Spleen (tissue), 11 donors: ENCODE measurements at regions not wholly inside any gene's neighbourhood (a gene's known extent, or its start where the extent isn't known, plus 50 kb on each side); places are given as distances from the start of the nearest gene placed in this dataset.
A peak's percentile ranks its signal among the peaks of the same experiment; 100 is the strongest.

Source experiments
- DNase-seq: peaks from one replicate; pipeline ENCODE4 v3.0.0-alpha.2; 2020
- H3K27ac ChIP-seq, 8 donors: fragments of 200-600 bp; sonication (generic) in 7 of 8; 1 replicate in 4 of 8; 2 replicates in 4 of 8; pipeline versions ENCODE4 v1.5.0 to v1.8.0; 2016 to 2021; ENCODE audit warnings: inconsistent platforms in 4 of 8, mild to moderate bottlenecking in 4 of 8, moderate library complexity in 1 of 8
- H3K27me3 ChIP-seq, 7 donors: fragments of 200-600 bp; sonication (generic) in 6 of 7; replicated peaks in 1 of 7; 1 replicate in 4 of 7; 2 replicates in 3 of 7; pipeline versions ENCODE4 v1.5.0 to v1.8.0; 2016 to 2021; ENCODE audit warnings: inconsistent platforms in 3 of 7, mild to moderate bottlenecking in 1 of 7
- H3K36me3 ChIP-seq, 6 donors: fragments of 200-600 bp; sonication (generic) in 5 of 6; 1 replicate in 4 of 6; 2 replicates in 2 of 6; pipeline versions ENCODE4 v1.5.0 to v1.8.0; 2016 to 2021; ENCODE audit warnings: inconsistent platforms in 2 of 6
- H3K4me1 ChIP-seq, 6 donors: fragments of 200-600 bp; sonication (generic) in 5 of 6; 1 replicate in 3 of 6; 2 replicates in 3 of 6; pipeline versions ENCODE4 v1.5.0 to v1.8.0; 2016 to 2021; ENCODE audit warnings: inconsistent platforms in 3 of 6
- H3K4me3 ChIP-seq, 8 donors: fragments of 200-600 bp; sonication (generic) in 7 of 8; 1 replicate in 4 of 8; 2 replicates in 4 of 8; pipeline versions ENCODE4 v1.5.0 to v1.8.0; 2016 to 2021; ENCODE audit warnings: inconsistent platforms in 4 of 8, mild to moderate bottlenecking in 4 of 8, moderate library complexity in 2 of 8
- H3K9me3 ChIP-seq, 8 donors: fragments of 200-600 bp; sonication (generic) in 7 of 8; 1 replicate in 4 of 8; 2 replicates in 4 of 8; pipeline versions ENCODE4 v1.5.0 to v1.8.0; 2016 to 2021; ENCODE audit warnings: inconsistent platforms in 4 of 8
- CTCF ChIP-seq, 11 experiments: fragments of 200-600 bp in 7 of 11; fragments of 450-650 bp in 4 of 11; sonication (generic) in 4 of 11; IDR thresholded peaks in 8 of 11; conservative IDR thresholded peaks in 3 of 11; 1 replicate in 7 of 11; 2 replicates in 4 of 11; pipeline versions ENCODE4 v1.4.0 to v1.8.0; 2016 to 2021; ENCODE audit warnings: antibody characterized with exemption in 11 of 11, inconsistent platforms in 4 of 11, mild to moderate bottlenecking in 1 of 11
- POLR2A ChIP-seq, 3 donors: fragments of 450-650 bp; IDR thresholded peaks; one replicate each; pipeline ENCODE4 v1.5.1; 2017; ENCODE audit warnings: antibody characterized with exemption in 3 of 3, mild to moderate bottlenecking in 1 of 3
- POLR2AphosphoS5 ChIP-seq, 3 donors: sonication (generic); formaldehyde crosslinking; IDR thresholded peaks; one replicate each; pipeline ENCODE4 v1.5.1; 2017; ENCODE audit warnings: antibody characterized with exemption in 3 of 3
- WGBS, 5 donors: extraction: QIAGEN DNeasy Blood & Tissue Kit in 3 of 5; methylation state at CpG; one replicate each; pipeline versions ENCODE4 v1.1.5 to v1.1.7; 2013 to 2018; 5-methylcytosine and 5-hydroxymethylcytosine counted together
- intact Hi-C: fragments of 100-400 bp; cut with DNase I; formaldehyde crosslinking; loops from one replicate; pipeline ENCODE4 v1.15.0; 2023; ENCODE audit warnings: low total_unique reads
- donor health status: healthy with polysubstance abuse.
- donor health status: DM: no; HTN: no; CAD: no; lungs with moderate emphysema.
- donor health status: DM: no; HTN: no; CAD: no.
- donor health status: Bipolar disorder and iron deficiency.
- donor health status: healthy.
- donor health status: DM: no; HTN: no; CAD: no.
- donor health status: DM: yes; HTN: yes; CAD: no.

- Histone ChIP-seq H3K4me3 (peak overlapping the region in 1 of 8 donors; percentile 56), H3K9me3 (no peaks in the 10 kb centered on the region), H3K36me3 (no peaks in the 10 kb centered on the region), H3K27me3 (no peaks in the 10 kb centered on the region), H3K4me1 (peaks cover 30 to 100% (median 89%) of the 10 kb centered on the region in 6 donors), H3K27ac (peak overlapping the region in 7 of 8 donors; percentile 68 to 95 (median 83))
- no peak for DNase-seq
- no peak for TF ChIP-seq POLR2AphosphoS5 (IDR thresholded peaks at IDR 0.05)
- TF ChIP-seq POLR2A (IDR thresholded peaks at IDR 0.05) = no peak
- no peak for TF ChIP-seq CTCF (IDR thresholded peaks at IDR 0.05 in 8 of 11, conservative IDR thresholded peaks at IDR 0.05 in 3 of 11)
- intact Hi-C loops = no loop called here
- WGBS, 5 donors = 65 to 71% (median 68%) methylated on average over 5 of the region's 5 CpGs
Observed at GRCh38 chr10:88065383-88066049, 202.1 kb downstream of the PTEN start.

GRCh38 chr10:88066319-88066718, 202.9 kb downstream of the PTEN start:
- TF ChIP-seq CTCF (IDR thresholded peaks at IDR 0.05 in 8 of 11, conservative IDR thresholded peaks at IDR 0.05 in 3 of 11) = no peak
- TF ChIP-seq POLR2AphosphoS5 (IDR thresholded peaks at IDR 0.05) = no peak
- no peak for TF ChIP-seq POLR2A (IDR thresholded peaks at IDR 0.05)
- Histone ChIP-seq H3K4me1 (peaks cover 30 to 100% (median 91%) of the 10 kb centered on the region in 6 donors), H3K9me3 (no peaks in the 10 kb centered on the region), H3K27me3 (no peaks in the 10 kb centered on the region), H3K36me3 (no peaks in the 10 kb centered on the region), H3K27ac (peak overlapping the region; percentile 66 to 95 (median 78)), H3K4me3 (peak overlapping the region in 1 of 8 donors; percentile 56)
- intact Hi-C loops = no loop called here
- 67 to 82% (median 73%) methylated on average over 3 of the region's 3 CpGs for WGBS, 5 donors
- no peak for DNase-seq

- Histone ChIP-seq H3K36me3 (no peaks in the 10 kb centered on the region), H3K27me3 (no peaks in the 10 kb centered on the region), H3K4me1 (peaks cover 31 to 100% (median 90%) of the 10 kb centered on the region in 6 donors), H3K9me3 (no peaks in the 10 kb centered on the region), H3K27ac (peak overlapping the region; percentile 66 to 95 (median 78)), H3K4me3 (peak overlapping the region in 1 of 8 donors; percentile 56)
- DNase-seq = no peak
- intact Hi-C loops = no loop called here
- TF ChIP-seq POLR2AphosphoS5 (IDR thresholded peaks at IDR 0.05) (peak in 1 of 3 donors; percentile 80), POLR2A (IDR thresholded peaks at IDR 0.05) (peak in 1 of 3 donors; percentile 21), CTCF (IDR thresholded peaks at IDR 0.05 in 8 of 11, conservative IDR thresholded peaks at IDR 0.05 in 3 of 11) (peak in 2 of 11 experiments; percentile 8 to 43)
- WGBS, 5 donors = 25 to 38% (median 30%) methylated on average over 6 of the region's 6 CpGs
Observed at GRCh38 chr10:88066876-88067275, 203.5 kb downstream of the PTEN start.

GRCh38 chr10:88067737-88068136, 204.3 kb downstream of the PTEN start:
- peaks cover 37 to 100% (median 87%) of the 10 kb centered on the region in 6 donors for H3K4me1 ChIP-seq
- intact Hi-C loops = no loop called here
- peak overlapping the region; percentile 66 to 95 (median 78) for H3K27ac ChIP-seq

More at GRCh38 chr10:88067737-88068136, 204.3 kb downstream of the PTEN start:
- peak in 1 of 3 donors; percentile 35 for TF ChIP-seq POLR2AphosphoS5 (IDR thresholded peaks at IDR 0.05)
- TF ChIP-seq CTCF (IDR thresholded peaks at IDR 0.05 in 8 of 11, conservative IDR thresholded peaks at IDR 0.05 in 3 of 11) = no peak
- H3K9me3 ChIP-seq = no peaks in the 10 kb centered on the region
- peak overlapping the region in 1 of 8 donors; percentile 56 for H3K4me3 ChIP-seq
- no peaks in the 10 kb centered on the region for H3K36me3 ChIP-seq
- H3K27me3 ChIP-seq = no peaks in the 10 kb centered on the region
- DNase-seq = no peak
